ENCODE measurements at regions not wholly inside any gene's neighbourhood (a gene's known extent, or its start where the extent isn't known, plus 50 kb on each side); places are given as distances from the start of the nearest gene placed in this dataset.

DNA sequence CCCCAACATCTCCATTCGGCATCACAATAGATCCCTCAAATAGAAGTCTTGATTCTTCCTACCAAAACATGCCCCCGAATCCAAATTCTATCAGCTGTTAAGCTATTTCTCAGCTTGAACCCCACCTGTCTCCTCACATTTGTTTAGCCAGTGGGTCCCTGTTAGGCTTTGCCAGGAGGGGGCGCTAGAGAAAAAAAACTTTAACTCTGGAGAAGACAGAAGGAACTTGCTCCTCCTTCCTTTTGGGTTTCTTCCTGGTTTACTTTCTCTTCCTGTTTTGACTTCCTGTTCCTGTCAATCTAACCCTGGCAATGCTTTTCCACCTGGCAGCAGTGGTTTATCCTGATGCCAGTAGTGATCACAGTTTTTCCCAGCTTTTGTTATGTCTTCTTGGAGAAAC, 95.6 kb upstream of the KCNK1 start (continued):
- TF ChIP-seq, protein P1, sequence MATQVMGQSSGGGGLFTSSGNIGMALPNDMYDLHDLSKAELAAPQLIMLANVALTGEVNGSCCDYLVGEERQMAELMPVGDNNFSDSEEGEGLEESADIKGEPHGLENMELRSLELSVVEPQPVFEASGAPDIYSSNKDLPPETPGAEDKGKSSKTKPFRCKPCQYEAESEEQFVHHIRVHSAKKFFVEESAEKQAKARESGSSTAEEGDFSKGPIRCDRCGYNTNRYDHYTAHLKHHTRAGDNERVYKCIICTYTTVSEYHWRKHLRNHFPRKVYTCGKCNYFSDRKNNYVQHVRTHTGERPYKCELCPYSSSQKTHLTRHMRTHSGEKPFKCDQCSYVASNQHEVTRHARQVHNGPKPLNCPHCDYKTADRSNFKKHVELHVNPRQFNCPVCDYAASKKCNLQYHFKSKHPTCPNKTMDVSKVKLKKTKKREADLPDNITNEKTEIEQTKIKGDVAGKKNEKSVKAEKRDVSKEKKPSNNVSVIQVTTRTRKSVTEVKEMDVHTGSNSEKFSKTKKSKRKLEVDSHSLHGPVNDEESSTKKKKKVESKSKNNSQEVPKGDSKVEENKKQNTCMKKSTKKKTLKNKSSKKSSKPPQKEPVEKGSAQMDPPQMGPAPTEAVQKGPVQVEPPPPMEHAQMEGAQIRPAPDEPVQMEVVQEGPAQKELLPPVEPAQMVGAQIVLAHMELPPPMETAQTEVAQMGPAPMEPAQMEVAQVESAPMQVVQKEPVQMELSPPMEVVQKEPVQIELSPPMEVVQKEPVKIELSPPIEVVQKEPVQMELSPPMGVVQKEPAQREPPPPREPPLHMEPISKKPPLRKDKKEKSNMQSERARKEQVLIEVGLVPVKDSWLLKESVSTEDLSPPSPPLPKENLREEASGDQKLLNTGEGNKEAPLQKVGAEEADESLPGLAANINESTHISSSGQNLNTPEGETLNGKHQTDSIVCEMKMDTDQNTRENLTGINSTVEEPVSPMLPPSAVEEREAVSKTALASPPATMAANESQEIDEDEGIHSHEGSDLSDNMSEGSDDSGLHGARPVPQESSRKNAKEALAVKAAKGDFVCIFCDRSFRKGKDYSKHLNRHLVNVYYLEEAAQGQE (IDR thresholded peaks at IDR 0.05; ENCODE audit: borderline replicate concordance) = peak; percentile 71; the same call in 1 of the 2 replicates
- TF ChIP-seq, protein P1 (CRISPR knock-in tag; IDR thresholded peaks at IDR 0.05; ENCODE audit: low read depth) = no peak
- TF ChIP-seq CREM (IDR thresholded peaks at IDR 0.05; ENCODE audit: low read depth) = no peak
- TF ChIP-seq E2F8 (IDR thresholded peaks at IDR 0.05; ENCODE audit: low read depth, partially characterized antibody) = peak; percentile 78
- peak; percentile 22; the same call in 1 of the 2 replicates for TF ChIP-seq FOXM1 (IDR thresholded peaks at IDR 0.05; ENCODE audit: low read depth)
- TF ChIP-seq FOXM1 (CRISPR knock-in tag; IDR thresholded peaks at IDR 0.05; ENCODE audit: low read depth) = no peak
- TF ChIP-seq PHF20 (IDR thresholded peaks at IDR 0.05; ENCODE audit: partially characterized antibody) = peak; percentile 90
- peak; percentile 78 for TF ChIP-seq CHAMP1 (IDR thresholded peaks at IDR 0.05)
- TF ChIP-seq CXXC5 (CRISPR knock-in tag; IDR thresholded peaks at IDR 0.05) = peak; percentile 8; the same call in 1 of the 2 replicates
- no peak for TF ChIP-seq ZNF316 (IDR thresholded peaks at IDR 0.05)
- TF ChIP-seq GABPA (tag; conservative IDR thresholded peaks at IDR 0.05; ENCODE audit: low read depth) = peak; percentile 58
- TF ChIP-seq NR2C1 (IDR thresholded peaks at IDR 0.05) = no peak; the same call in 1 of the 2 replicates
- peak; percentile 35; the same call in 1 of the 2 replicates for TF ChIP-seq NR2C1 (tag; IDR thresholded peaks at IDR 0.05)
- TF ChIP-seq SPI1 (IDR thresholded peaks at IDR 0.05; ENCODE audit: borderline replicate concordance, low read depth, low read length) = peak; percentile 91
- TF ChIP-seq SP2 (IDR thresholded peaks at IDR 0.05; ENCODE audit: extremely low read depth, low read depth, low read length, poor library complexity, severe bottlenecking) = no peak
- 0 out of 2 replicates have a peak, but pooled peaks have one; percentile 31 for TF ChIP-seq TOE1 (IDR thresholded peaks at IDR 0.05; ENCODE audit: borderline replicate concordance)
- TF ChIP-seq TOE1 (CRISPR knock-in tag; IDR thresholded peaks at IDR 0.05; ENCODE audit: borderline replicate concordance, low read depth) = no peak
